GM18508 (cell line): ENCODE measurements at regions not wholly inside any gene's neighbourhood (a gene's known extent, or its start where the extent isn't known, plus 50 kb on each side); places are given as distances from the start of the nearest gene placed in this dataset.
"Not testable (repeated sequence)": the region's sequence is repeated elsewhere in the genome, so short reads cannot be mapped to it uniquely, and the experiment has no call there.

Experiments
- ATAC-seq: cut with Tn5 transposase; IDR thresholded peaks from one replicate; pipeline ENCODE4 v1.9.1; 2021; ENCODE audit warnings: moderate number of reproducible peaks; ENCODE audit not compliant: insufficient read depth, unreplicated experiment

DNA sequence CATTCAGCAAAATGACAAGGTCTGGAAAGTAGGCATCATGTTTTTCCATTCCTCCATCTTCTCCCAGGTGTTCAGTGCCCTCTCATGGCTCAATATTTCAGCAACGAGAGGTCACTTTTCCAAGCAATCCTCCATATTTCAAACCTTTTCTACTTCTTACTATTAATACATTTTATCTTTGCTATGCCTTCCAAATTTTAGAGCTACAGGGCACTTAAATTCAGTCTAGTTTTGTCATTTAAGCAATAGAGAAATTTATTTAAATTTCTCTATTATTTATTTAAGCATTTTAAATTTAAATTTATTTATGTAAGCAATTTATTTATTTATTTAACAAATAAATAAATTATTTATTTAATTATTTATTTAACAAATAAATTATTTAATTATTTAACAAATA is 305.1 kb upstream of the ANXA10 start:
- ATAC-seq, result no peak

DNA sequence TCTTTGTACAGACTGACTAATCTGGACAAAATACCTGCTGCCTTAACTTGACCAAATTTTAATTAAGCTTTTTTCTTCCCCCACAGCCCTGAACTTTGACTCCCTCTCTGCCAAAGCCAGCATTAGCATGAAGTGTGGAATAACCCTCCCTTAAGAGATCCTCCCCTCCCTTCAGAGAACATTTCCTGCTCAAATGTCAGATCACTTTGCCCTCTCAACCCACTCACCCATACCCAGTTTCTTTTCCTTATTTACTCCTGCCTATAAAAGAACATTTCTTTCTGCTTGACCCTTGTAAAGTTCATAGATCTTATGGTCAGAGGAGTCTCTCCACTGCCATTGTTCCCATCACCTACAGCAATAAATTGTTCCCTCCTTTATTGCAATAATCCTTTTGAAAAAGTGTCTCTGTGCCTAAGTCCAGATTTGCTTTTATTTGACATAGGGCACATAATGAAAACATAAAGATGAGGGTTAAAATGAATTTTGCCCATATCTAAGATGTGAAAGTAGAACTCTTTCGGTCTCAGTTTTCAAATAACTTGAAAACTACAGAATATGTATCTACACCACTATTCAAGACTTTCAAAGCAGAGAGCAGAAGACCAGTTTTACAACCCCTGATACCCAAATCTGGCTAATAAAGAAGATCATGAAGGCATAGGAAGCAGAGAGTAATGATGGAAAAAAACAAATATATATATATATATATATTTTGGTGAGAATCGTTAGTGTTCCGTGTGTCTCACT is 289.7 kb upstream of the ANXA10 start:
- no peak for ATAC-seq

- ATAC-seq, result no peak
These were observed 280.4 kb upstream of the ANXA10 start for GRCh38 chr4:167811958-167812357.

DNA sequence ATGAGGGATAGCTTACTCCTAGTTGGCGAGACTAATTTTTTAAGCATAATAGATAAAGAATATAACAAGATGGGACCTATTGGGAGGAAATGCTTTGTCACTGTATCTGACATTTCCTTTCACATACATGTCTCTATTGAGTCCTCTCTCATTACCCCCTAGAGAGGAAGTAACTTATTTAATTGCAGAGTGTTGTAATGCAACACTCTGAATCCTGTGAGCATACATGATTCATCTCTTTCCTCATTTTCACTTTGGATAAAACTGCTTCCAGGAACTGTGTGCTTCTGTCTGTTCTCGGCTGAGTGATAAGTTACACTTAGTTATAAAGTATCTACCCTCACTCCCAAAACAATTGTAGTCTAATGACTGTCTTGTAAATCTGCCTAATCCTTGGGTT is 266.1 kb upstream of the ANXA10 start:
- no peak for ATAC-seq

DNA sequence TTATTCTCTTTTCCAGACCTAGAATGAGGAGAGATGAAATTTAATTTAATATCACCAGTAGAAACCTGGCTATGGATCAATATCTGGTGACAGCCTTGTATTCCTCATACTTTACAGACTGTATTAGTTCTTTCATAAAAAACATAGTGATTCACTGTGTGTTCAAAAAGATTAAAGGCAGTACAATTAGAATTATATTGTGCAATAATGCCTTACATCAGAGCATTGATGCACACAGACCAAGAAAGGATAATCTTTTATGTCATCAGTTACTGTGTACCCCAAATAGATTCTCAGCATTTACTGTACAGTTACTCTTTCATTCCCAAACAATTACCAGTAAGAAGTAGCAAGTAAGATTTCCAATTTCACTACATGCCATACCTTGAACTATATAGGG is 260.5 kb upstream of the ANXA10 start:
- ATAC-seq, result no peak

- ATAC-seq, result no peak
These were observed 253.7 kb upstream of the ANXA10 start for GRCh38 chr4:167838686-167839085.

GRCh38 chr4:167842487-167842886 is 249.8 kb upstream of the ANXA10 start:
- no peak for ATAC-seq

DNA sequence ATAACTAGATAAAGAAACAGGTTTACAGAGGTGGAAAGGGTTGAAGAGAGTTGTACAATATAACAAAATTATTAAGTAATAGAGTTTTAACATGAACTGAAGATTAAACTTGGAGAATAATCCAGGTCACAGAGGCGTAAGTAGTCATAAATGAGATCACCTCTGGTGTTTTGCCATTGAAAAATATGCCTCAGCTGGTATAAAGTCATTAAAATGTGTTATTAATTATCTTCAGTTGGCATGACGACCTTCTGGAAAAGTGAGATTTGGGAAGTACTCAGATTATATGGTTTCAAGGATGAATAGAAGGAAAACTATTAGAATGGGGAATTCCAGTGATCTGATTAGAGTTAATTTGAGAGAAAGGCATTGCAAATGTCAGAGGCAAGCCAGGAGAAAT is 237.5 kb upstream of the ANXA10 start:
- no peak for ATAC-seq

- not testable (repeated sequence) for ATAC-seq
These were observed 234.2 kb upstream of the ANXA10 start for GRCh38 chr4:167858127-167858526.

- no peak for ATAC-seq
These were observed 225.1 kb upstream of the ANXA10 start for GRCh38 chr4:167867191-167867590.

DNA sequence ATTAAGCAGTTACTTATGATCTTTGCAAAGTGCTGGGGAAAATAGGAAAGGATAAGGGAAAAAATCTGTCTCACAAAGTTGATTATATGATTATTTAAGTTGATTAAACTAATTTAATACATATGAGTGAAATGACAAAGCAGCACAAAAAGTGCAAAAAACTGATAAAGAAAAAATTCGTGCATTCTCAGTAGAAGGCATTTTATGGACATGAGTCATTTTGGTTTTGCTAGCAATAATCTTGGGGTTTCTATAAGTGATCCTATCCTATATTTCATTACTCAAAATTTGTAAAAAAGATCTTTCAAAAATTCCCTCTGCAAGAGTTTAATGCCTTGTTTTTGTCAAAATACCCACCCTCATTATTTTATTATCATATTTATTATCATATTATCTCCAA is 224.2 kb upstream of the ANXA10 start:
- no peak for ATAC-seq

DNA sequence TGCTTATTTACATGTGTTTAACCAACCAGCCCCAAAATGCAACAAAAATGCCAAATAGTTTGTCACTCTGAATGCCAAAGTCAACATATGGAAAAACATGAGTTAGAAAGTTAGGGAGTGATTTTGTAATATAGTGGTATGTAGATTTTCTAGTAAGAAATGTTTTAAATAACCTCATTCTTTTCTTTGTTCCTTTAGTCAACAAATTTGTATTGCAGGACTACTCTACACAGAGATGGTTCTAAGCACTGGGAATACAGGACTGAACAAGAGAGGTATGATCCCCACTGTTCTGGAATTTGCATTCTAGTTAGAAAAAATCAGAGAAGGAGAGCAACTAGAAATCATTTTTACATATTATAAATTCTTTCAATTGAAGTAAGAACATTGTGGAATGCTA is 218.8 kb upstream of the ANXA10 start:
- no peak for ATAC-seq

DNA sequence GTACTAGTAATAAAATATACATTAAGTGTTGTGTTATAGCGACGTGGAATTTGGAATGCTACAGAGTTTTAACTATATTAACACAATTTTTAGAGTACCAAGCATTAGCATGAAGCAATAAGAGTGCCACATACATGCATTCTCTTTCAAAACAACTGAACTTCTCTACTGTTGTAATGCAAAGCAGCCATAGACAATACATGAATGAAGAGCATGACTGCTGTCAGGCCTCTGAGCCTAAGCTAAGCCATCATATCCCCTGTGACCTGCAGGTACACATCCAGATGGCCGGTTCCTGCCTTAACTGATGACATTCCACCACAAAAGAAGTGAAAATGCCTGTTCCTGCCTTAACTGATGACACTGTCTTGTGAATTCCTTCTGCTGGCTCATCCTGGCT is 216.2 kb upstream of the ANXA10 start:
- not testable (repeated sequence) for ATAC-seq

GRCh38 chr4:167877826-167878225 is 214.5 kb upstream of the ANXA10 start:
- ATAC-seq, result not testable (repeated sequence)

DNA sequence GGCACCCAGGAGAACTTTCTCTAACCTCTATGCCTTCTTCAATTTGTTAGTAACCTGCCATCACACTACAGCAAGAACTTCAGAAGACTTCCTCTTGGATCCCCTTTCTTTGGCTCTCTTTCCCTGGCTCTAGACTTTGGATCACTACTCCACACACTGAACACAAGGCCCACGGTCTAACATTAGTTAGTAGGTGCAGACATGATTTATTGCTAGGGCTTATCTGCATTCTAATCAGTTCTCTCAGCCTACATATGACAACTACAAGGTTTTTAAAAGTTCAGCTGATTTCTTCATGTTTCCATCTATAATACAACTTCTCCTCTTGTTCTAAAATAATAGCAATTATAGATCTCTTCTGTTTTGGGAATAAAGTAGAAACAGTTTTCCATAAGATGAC is 209.1 kb upstream of the ANXA10 start:
- ATAC-seq, result no peak

DNA sequence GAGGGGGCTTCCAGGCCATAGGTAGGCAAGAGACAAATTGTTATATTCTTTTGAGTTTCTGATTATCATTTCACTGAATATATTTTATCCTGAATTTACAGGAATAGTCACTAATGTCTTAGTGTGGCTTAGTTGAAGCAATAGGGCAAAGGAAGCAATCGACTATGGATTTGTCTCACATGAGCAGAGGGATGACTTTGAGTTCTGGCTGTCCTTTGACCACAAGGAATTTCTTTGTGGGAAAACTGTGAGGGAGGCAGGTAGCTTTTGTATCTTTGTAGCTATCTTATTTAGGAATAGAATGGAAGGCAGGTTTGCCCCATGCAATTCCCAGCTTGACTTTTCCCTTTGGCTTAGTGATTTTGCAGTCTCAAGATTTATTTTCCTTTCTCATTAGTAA is 207.3 kb upstream of the ANXA10 start:
- no peak for ATAC-seq

- ATAC-seq, result no peak
These were observed 206.5 kb upstream of the ANXA10 start for GRCh38 chr4:167885872-167886271.

DNA sequence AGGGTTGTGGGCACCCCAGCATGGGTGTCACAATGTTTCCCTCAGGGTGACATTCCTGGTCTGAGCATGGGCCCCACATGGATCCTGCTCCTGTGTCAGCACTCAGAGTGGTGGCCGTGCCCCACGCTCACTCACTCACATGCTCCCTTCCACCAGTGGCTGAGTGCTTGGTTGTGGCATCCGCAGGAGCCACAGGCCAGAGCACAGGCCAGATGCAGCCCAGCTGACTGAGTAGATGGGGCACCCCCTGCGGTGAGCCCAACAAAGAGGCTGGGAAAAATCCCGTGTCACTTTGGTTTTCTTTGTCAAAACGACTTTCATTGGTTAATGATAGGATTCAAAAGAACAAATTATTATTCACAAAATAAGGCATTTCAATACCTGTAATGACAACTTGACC is 204.6 kb upstream of the ANXA10 start:
- no peak for ATAC-seq

- ATAC-seq, result no peak
These were observed 202.1 kb upstream of the ANXA10 start for GRCh38 chr4:167890226-167890625.

- ATAC-seq, result no peak
These were observed 198.8 kb upstream of the ANXA10 start for GRCh38 chr4:167893531-167893930.

DNA sequence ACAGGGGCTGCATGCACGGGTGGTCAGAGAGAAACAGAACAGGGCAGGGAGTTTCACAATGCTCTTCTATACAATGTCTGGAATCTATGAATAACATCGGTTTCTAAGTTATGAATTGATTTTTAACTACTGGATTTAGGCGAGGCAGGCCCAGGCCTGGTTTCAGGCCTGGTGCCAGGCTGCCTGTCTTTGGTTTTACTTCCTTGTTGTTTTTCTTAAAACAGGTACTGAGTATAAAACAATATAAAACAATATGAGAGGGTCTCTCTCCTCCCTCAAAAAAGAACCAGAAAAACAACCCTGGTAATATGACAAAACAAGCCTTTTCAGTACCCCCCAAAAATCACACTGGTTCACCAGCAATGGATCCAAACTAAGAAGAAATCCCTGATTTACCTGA is 196.1 kb upstream of the ANXA10 start:
- ATAC-seq, result not testable (repeated sequence)

DNA sequence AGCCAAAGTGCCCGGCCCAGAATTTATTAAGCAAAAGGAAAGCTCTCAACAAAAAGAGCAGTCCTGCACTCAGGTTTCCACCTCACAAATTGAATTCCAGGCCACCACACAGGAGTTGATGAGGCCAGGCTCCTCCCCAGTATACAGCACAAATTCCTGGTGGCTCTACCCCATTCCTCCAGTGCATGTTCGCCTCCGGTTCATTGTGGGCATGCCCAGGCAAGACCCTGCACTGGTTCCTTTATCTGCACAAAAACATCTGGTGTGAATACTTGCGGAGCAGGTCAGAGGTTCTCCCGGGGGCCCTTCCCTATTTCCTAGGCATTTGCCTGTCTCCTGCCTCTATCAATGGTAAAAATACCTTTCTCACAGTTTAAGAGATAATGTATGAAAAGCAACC is 195.2 kb upstream of the ANXA10 start:
- ATAC-seq, result no peak

- ATAC-seq, result no peak
These were observed 189.0 kb upstream of the ANXA10 start for GRCh38 chr4:167903291-167903721.
